ENCODE measurements at regions not wholly inside any gene's neighbourhood (a gene's known extent, or its start where the extent isn't known, plus 50 kb on each side); places are given as distances from the start of the nearest gene placed in this dataset.

DNA sequence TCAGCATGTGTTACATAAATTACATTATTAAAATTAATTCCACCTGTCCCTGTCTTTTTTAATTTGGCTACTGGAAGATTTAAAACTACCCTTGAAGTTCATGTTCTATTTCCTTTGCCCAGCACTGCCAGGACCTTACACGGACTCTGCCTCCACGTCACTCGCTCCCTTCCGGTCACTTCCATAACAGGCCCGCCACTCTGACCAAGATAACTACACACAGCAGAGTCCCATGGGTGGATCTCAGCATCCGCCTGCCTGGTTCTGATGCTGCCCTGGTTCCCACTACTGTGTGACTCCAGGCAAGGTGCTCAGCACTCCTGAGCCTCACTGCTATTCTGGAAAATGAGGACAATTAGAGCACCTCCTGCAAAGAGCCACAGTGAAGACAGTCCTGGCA, 153.3 kb upstream of the ERG start:
- no peak for TF ChIP-seq POLR2A (IDR thresholded peaks at IDR 0.05)
- TF ChIP-seq, protein P1, sequence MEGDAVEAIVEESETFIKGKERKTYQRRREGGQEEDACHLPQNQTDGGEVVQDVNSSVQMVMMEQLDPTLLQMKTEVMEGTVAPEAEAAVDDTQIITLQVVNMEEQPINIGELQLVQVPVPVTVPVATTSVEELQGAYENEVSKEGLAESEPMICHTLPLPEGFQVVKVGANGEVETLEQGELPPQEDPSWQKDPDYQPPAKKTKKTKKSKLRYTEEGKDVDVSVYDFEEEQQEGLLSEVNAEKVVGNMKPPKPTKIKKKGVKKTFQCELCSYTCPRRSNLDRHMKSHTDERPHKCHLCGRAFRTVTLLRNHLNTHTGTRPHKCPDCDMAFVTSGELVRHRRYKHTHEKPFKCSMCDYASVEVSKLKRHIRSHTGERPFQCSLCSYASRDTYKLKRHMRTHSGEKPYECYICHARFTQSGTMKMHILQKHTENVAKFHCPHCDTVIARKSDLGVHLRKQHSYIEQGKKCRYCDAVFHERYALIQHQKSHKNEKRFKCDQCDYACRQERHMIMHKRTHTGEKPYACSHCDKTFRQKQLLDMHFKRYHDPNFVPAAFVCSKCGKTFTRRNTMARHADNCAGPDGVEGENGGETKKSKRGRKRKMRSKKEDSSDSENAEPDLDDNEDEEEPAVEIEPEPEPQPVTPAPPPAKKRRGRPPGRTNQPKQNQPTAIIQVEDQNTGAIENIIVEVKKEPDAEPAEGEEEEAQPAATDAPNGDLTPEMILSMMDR (IDR thresholded peaks at IDR 0.05): no peak
